Loucy (cell line): ENCODE measurements at regions not wholly inside any gene's neighbourhood (a gene's known extent, or its start where the extent isn't known, plus 50 kb on each side); places are given as distances from the start of the nearest gene placed in this dataset.

Experiments
- H2AFZ ChIP-seq: fragments of 200-600 bp; sonication (generic); 2 replicates; pipeline ENCODE4 v1.6.0; 2016; ENCODE audit warnings: antibody characterized with exemption, mild to moderate bottlenecking, low read length, moderate library complexity
- H3F3A ChIP-seq: fragments of 200-600 bp; 2 replicates; pipeline ENCODE4 v1.6.0; 2016; ENCODE audit warnings: antibody characterized with exemption, low read depth, mild to moderate bottlenecking
- H3K27me3 ChIP-seq: fragments of 200-600 bp; sonication (generic); 2 replicates; pipeline ENCODE4 v1.6.1; 2014; ENCODE audit warnings: low read length, mild to moderate bottlenecking; ENCODE audit not compliant: insufficient read depth, poor library complexity, severe bottlenecking
- H3K36me3 ChIP-seq: fragments of 200-600 bp; sonication (generic); 2 replicates; pipeline ENCODE4 v1.6.1; 2016; ENCODE audit warnings: low read length; ENCODE audit not compliant: insufficient read depth
- H3K4me1 ChIP-seq: fragments of 200-600 bp; sonication (generic); 2 replicates; pipeline ENCODE4 v1.5.1; 2014; ENCODE audit warnings: low read length, mild to moderate bottlenecking; ENCODE audit not compliant: insufficient read depth, poor library complexity, severe bottlenecking
- H3K4me2 ChIP-seq: fragments of 200-600 bp; sonication (generic); 2 replicates; pipeline ENCODE4 v1.6.0; 2014; ENCODE audit warnings: antibody characterized with exemption, low read length, low read depth, mild to moderate bottlenecking; ENCODE audit not compliant: poor library complexity, severe bottlenecking
- H3K4me3 ChIP-seq: fragments of 200-600 bp; sonication (generic); 2 replicates; pipeline ENCODE4 v1.5.1; 2014; ENCODE audit warnings: low read length, mild to moderate bottlenecking, mixed read lengths; ENCODE audit not compliant: poor library complexity, severe bottlenecking
- H3K79me2 ChIP-seq: fragments of 200-600 bp; sonication (generic); 2 replicates; pipeline ENCODE4 v1.6.1; 2014; ENCODE audit warnings: low read length; ENCODE audit not compliant: insufficient read depth
- H3K9ac ChIP-seq: fragments of 200-600 bp; sonication (generic); 2 replicates; pipeline ENCODE4 v1.6.0; 2014; ENCODE audit warnings: mild to moderate bottlenecking, low read depth, low read length, moderate library complexity; ENCODE audit not compliant: poor library complexity, severe bottlenecking
- H3K9me2 ChIP-seq: fragments of 200-600 bp; sonication (generic); replicated peaks from 2 replicates; pipeline ENCODE4 v1.6.1; 2016; ENCODE audit warnings: low read depth, low read length, mixed read lengths
- H3K9me3 ChIP-seq: fragments of 200-600 bp; sonication (generic); 2 replicates; pipeline ENCODE4 v1.6.1; 2014; ENCODE audit warnings: mild to moderate bottlenecking, antibody characterized with exemption, low read length, low read depth; ENCODE audit not compliant: insufficient read depth
- H4K20me1 ChIP-seq: fragments of 200-600 bp; sonication (generic); 2 replicates; pipeline ENCODE4 v1.6.0; 2014; ENCODE audit warnings: antibody characterized with exemption, low read length, mild to moderate bottlenecking; ENCODE audit not compliant: insufficient read depth, poor library complexity, severe bottlenecking
- EZH2phosphoT487 ChIP-seq: fragments of 200-600 bp; IDR thresholded peaks from 2 replicates; pipeline ENCODE4 v1.6.1; 2018; ENCODE audit warnings: antibody characterized with exemption, mild to moderate bottlenecking, moderate library complexity, borderline replicate concordance
- TF ChIP-seq, protein P1 (sequence below): fragments of 200-600 bp; sonication (generic); conservative IDR thresholded peaks from 2 replicates; pipeline ENCODE4 v1.5.1; 2014; ENCODE audit warnings: mild to moderate bottlenecking, antibody characterized with exemption, low read length

DNA sequence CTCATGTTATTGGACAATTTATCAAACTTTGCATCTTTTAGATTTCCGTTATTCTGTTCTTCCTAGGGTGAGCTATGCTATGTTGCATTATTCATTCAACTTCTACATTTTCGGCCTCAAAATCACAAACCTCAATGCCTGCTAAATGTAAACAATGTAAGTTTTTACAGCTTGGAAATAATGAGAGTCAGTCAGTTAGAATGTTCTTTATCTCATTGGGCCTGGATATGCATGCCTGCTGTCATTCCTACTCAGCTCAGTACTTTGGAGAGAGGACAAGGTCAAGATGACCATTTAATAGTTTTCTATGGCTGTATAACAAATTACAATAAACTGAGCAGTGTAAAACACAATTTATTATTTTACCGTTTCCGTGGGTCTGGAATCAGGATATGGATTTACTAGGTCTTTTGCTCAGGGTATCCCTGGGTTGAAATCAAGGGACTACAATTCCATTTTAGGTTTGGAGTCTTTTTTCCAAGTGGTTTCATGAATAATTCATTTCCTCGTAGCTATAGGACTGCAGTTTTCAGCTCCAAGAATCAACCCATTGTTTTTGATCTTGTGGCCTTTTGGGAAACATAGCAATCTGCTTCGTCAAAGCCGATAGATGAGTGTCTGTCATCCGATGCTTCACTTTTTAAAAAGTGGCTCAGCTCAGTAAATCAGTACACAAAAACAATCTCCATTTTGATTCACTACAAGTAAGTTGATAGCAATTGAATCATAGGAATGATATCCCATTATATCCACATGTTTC is 1143.2 kb upstream of the CDH6 start:
- H3K79me2 ChIP-seq = no peaks in the 10 kb centered on the region
- H3K9ac ChIP-seq = no peak overlapping the region
- H3K9me2 ChIP-seq = no peaks in the 10 kb centered on the region
- no peaks in the 10 kb centered on the region for H3K27me3 ChIP-seq
- H3K9me3 ChIP-seq = no peaks in the 10 kb centered on the region
- no peaks in the 10 kb centered on the region for H3K4me1 ChIP-seq
- no peak overlapping the region for H2AFZ ChIP-seq
- no peaks in the 10 kb centered on the region for H3K36me3 ChIP-seq
- no peaks in the 10 kb centered on the region for H3F3A ChIP-seq
- no peaks in the 10 kb centered on the region for H4K20me1 ChIP-seq
- no peak overlapping the region for H3K4me2 ChIP-seq
- TF ChIP-seq EZH2phosphoT487 = no peak
- TF ChIP-seq, protein P1, sequence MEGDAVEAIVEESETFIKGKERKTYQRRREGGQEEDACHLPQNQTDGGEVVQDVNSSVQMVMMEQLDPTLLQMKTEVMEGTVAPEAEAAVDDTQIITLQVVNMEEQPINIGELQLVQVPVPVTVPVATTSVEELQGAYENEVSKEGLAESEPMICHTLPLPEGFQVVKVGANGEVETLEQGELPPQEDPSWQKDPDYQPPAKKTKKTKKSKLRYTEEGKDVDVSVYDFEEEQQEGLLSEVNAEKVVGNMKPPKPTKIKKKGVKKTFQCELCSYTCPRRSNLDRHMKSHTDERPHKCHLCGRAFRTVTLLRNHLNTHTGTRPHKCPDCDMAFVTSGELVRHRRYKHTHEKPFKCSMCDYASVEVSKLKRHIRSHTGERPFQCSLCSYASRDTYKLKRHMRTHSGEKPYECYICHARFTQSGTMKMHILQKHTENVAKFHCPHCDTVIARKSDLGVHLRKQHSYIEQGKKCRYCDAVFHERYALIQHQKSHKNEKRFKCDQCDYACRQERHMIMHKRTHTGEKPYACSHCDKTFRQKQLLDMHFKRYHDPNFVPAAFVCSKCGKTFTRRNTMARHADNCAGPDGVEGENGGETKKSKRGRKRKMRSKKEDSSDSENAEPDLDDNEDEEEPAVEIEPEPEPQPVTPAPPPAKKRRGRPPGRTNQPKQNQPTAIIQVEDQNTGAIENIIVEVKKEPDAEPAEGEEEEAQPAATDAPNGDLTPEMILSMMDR = no peak
- H3K4me3 ChIP-seq = no peak overlapping the region

DNA sequence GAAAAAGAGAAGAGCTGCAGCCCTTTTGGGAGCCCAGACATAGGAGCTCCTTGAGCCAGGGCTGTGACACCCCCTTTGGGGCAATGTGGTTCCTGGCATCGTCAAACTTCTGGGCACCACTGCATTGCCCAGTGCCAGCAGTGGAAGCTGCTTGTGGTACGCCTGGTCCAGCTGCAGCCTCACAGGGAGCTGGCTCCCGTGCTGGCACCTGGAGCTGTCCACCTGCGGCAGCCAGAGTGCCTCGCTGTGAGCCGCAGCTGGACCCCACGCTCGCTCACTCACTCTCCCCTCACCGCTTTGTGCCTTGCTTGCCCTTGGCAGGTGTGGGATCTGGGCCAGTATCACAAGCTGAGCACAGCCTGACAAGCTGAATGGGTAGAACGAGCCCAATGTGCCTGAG is 1150.8 kb upstream of the CDH6 start:
- TF ChIP-seq, protein P1 = no peak
- no peak for TF ChIP-seq EZH2phosphoT487
- no peaks in the 10 kb centered on the region for H3K4me1 ChIP-seq
- H3K4me2 ChIP-seq = no peak overlapping the region
- H3F3A ChIP-seq = no peaks in the 10 kb centered on the region
- no peaks in the 10 kb centered on the region for H3K9me3 ChIP-seq
- H3K4me3 ChIP-seq = no peak overlapping the region
- no peaks in the 10 kb centered on the region for H4K20me1 ChIP-seq
- H3K27me3 ChIP-seq = no peaks in the 10 kb centered on the region
- H3K9ac ChIP-seq = no peak overlapping the region
- H2AFZ ChIP-seq = no peak overlapping the region
- no peaks in the 10 kb centered on the region for H3K79me2 ChIP-seq
- H3K36me3 ChIP-seq = no peaks in the 10 kb centered on the region
- H3K9me2 ChIP-seq = no peaks in the 10 kb centered on the region

DNA sequence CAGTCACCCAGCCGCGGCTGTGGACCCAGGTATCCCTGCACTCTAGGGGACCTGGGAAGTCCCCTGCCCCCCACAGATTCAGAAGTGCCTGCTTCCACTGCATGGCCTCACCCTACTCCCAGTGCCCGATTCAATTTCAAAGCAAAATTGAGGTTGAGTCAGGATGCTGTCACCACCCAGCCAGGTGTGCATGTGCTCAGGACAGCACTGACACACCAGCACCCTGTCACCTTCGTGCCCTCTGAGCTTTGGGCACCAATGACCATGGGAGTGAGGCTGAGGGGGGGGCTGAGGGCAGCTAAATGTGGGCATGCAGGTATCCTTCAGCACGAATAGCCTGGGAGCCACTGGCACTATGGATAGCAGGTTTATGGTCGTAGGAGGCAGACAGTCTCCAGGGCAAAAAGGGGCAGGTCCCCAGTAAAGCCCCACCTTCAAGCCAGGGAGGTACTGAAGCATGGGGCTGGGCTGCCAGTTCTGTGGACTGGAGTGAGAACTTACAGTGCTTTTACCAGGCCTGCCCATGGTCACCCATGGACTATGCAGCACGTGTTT is 1151.6 kb upstream of the CDH6 start:
- Histone ChIP-seq H3K27me3 (no peaks in the 10 kb centered on the region), H3K9me2 (no peaks in the 10 kb centered on the region), H3K36me3 (no peaks in the 10 kb centered on the region), H3K9ac (no peak overlapping the region), H3K4me1 (no peaks in the 10 kb centered on the region), H3K79me2 (no peaks in the 10 kb centered on the region), H3K4me3 (no peak overlapping the region), H4K20me1 (no peaks in the 10 kb centered on the region), H3K4me2 (no peak overlapping the region), H3F3A (no peaks in the 10 kb centered on the region), H2AFZ (no peak overlapping the region), H3K9me3 (no peaks in the 10 kb centered on the region)
- TF ChIP-seq, protein P1 = no peak
- no peak for TF ChIP-seq EZH2phosphoT487
